IPS-15b (cell line): ENCODE measurements at regions not wholly inside any gene's neighbourhood (a gene's known extent, or its start where the extent isn't known, plus 50 kb on each side); places are given as distances from the start of the nearest gene placed in this dataset.
"Not testable (repeated sequence)": the region's sequence is repeated elsewhere in the genome, so short reads cannot be mapped to it uniquely, and the experiment has no call there.

Source experiments
- H3K27me3 ChIP-seq: one replicate; pipeline ENCODE4 v1.6.1; 2013; ENCODE audit warnings: low read length; ENCODE audit not compliant: control insufficient read depth, insufficient read depth
- H3K36me3 ChIP-seq: one replicate; pipeline ENCODE4 v1.6.1; 2013; ENCODE audit warnings: low read length; ENCODE audit not compliant: control insufficient read depth, insufficient read depth
- H3K4me1 ChIP-seq: one replicate; pipeline ENCODE4 v1.6.1; 2013; ENCODE audit warnings: mild to moderate bottlenecking, low read length; ENCODE audit not compliant: control insufficient read depth, insufficient read depth
- H3K4me3 ChIP-seq: one replicate; pipeline ENCODE4 v1.5.1; 2013; ENCODE audit warnings: low read depth, low read length
- H3K9ac ChIP-seq: one replicate; pipeline ENCODE4 v1.6.1; 2013; ENCODE audit warnings: low read depth, mild to moderate bottlenecking, low read length
- H3K9me3 ChIP-seq: one replicate; pipeline ENCODE4 v1.6.1; 2013; ENCODE audit warnings: mild to moderate bottlenecking, low read length; ENCODE audit not compliant: control insufficient read depth, insufficient read depth

GRCh38 chr3:110311541-110311940, 760.1 kb upstream of the NECTIN3 start:
- no peaks in the 10 kb centered on the region for H3K4me1 ChIP-seq
- H3K27me3 ChIP-seq, result no peaks in the 10 kb centered on the region
- H3K9ac ChIP-seq, result no peak overlapping the region
- H3K36me3 ChIP-seq, result no peaks in the 10 kb centered on the region
- H3K4me3 ChIP-seq, result no peak overlapping the region
- no peaks in the 10 kb centered on the region for H3K9me3 ChIP-seq

DNA sequence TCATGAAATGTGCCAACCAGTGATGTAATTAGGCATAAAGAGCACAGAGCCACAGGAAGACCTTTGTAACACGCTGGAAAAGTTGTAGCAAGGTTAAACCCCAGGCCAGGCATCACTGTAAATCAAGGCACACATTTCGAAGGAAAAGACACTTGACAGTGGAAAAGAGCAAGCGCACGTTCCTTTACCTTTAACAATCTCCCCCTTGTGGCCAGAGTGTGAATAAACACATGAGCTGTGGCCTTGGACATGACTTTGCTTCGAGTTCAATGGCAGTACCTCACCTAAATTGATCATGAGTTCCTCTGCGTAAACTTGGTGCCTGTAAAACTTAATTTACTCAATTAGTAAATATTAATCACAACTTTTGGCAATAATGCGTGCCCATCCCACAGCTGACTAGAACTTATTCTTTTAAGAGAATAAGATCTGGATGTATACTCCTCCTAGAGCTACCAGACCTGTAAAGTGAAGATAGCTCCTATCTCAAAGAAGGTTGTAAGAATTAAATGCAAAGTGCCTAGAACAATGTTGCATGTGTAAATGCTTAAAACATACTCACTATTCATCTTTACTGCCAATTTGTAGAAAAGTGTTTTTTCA, 757.0 kb upstream of the NECTIN3 start:
- Histone ChIP-seq H3K27me3 (no peaks in the 10 kb centered on the region), H3K36me3 (no peaks in the 10 kb centered on the region), H3K9me3 (no peaks in the 10 kb centered on the region), H3K4me3 (no peak overlapping the region), H3K4me1 (no peaks in the 10 kb centered on the region), H3K9ac (no peak overlapping the region)

GRCh38 chr3:110318108-110318507, 753.5 kb upstream of the NECTIN3 start:
- no peaks in the 10 kb centered on the region for H3K36me3 ChIP-seq
- no peaks in the 10 kb centered on the region for H3K27me3 ChIP-seq
- H3K4me3 ChIP-seq, result no peak overlapping the region
- no peak overlapping the region for H3K9ac ChIP-seq
- H3K4me1 ChIP-seq, result no peaks in the 10 kb centered on the region
- H3K9me3 ChIP-seq, result no peaks in the 10 kb centered on the region

DNA sequence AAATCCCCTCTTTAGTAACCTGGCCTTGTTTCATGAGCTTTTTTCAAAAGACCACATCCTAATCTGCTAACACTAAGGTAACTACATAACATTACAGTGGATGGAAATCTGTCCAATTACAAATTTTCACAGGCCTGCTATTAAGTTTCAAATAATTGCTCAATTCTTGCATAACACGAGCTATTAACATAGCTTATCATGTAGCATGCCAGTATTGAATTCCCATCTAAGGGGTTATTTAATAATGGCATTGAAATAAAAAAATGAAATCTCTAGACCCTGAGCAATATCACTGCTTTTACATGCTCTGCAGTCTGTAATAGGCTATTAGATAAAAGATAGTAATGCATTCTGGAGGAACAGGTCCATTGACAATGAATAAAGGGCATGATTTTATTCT, 748.3 kb upstream of the NECTIN3 start:
- Histone ChIP-seq H3K4me3 (no peak overlapping the region), H3K9ac (no peak overlapping the region), H3K27me3 (no peaks in the 10 kb centered on the region), H3K4me1 (no peaks in the 10 kb centered on the region), H3K36me3 (no peaks in the 10 kb centered on the region), H3K9me3 (no peaks in the 10 kb centered on the region)

- Histone ChIP-seq H3K4me3 (no peak overlapping the region), H3K9ac (no peak overlapping the region), H3K4me1 (no peaks in the 10 kb centered on the region), H3K27me3 (no peaks in the 10 kb centered on the region), H3K9me3 (no peaks in the 10 kb centered on the region), H3K36me3 (no peaks in the 10 kb centered on the region)
These were observed 747.4 kb upstream of the NECTIN3 start for GRCh38 chr3:110324171-110324705.

- Histone ChIP-seq H3K9ac (no peak overlapping the region), H3K9me3 (peaks cover 3% of the 10 kb centered on the region), H3K4me3 (no peak overlapping the region), H3K27me3 (no peaks in the 10 kb centered on the region), H3K4me1 (no peaks in the 10 kb centered on the region), H3K36me3 (no peaks in the 10 kb centered on the region)
These were observed 743.7 kb upstream of the NECTIN3 start for GRCh38 chr3:110327870-110328269.

GRCh38 chr3:110331562-110331961, 740.1 kb upstream of the NECTIN3 start:
- H3K9me3 ChIP-seq, H3K27me3 ChIP-seq, H3K4me3 ChIP-seq, H3K36me3 ChIP-seq, H3K4me1 ChIP-seq, H3K9ac ChIP-seq: not testable (repeated sequence)

DNA sequence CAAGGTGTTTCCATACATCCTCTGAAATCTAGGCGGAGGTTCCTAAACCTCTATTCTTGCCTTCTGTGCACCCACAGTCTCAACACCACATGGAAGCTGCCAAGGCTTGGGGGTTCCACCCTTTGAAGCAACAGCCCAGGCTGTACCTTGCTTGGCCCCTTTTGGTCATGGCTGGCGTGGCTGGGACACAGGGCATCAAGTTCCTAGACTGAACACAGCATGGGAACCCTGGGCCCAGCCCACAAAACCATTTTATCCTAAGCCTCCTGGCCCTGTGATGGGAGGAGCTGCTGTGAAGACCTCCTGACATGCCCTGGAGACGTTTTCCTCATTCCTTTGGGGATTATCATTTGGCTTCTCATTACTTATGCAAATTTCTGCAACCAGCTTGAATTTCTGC, 739.0 kb upstream of the NECTIN3 start:
- Histone ChIP-seq H3K9ac (no peak overlapping the region), H3K9me3 (peaks cover 3% of the 10 kb centered on the region), H3K4me1 (no peaks in the 10 kb centered on the region), H3K4me3 (no peak overlapping the region), H3K36me3 (no peaks in the 10 kb centered on the region), H3K27me3 (no peaks in the 10 kb centered on the region)

DNA sequence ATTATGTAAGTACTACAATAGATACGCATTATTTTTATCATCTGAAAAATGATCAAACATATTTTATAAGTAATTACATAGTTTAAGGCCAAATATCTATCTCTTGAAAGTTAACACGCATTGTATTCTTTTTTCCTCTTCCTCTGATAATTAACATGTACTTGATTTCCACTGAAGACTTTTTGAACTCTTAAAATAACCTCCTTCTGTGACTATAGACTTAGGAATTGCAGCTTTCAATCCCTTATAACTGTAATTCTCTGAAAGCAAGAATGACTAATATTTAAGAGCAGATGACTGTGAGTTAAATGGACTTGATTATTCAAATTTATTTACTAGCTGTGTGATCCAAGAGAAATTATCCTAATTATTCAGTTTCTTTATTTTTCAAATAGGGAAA, 730.6 kb upstream of the NECTIN3 start:
- Histone ChIP-seq H3K9ac (no peak overlapping the region), H3K4me3 (no peak overlapping the region)

DNA sequence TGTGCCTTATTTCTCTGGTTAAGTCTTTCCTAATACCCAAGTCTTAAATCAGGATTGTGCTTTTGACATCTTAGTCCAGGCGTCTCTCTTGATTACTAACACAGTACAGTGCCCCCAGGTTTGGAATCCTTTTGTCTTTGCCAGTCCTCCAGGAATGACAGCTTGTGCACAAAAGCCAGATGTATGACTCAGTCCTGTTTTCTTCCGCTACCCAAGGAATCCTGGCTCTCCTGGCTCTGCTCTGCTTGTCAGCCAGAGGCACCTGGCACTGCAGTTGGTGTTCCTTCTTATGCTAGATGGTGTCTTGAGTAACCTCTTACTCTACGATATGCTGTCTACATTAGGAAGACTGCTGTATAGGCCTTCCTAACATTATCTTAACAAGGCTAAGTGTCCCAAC, 728.2 kb upstream of the NECTIN3 start:
- H3K9ac ChIP-seq, result no peak overlapping the region
- no peaks in the 10 kb centered on the region for H3K36me3 ChIP-seq
- no peaks in the 10 kb centered on the region for H3K9me3 ChIP-seq
- no peaks in the 10 kb centered on the region for H3K4me1 ChIP-seq
- no peaks in the 10 kb centered on the region for H3K27me3 ChIP-seq
- H3K4me3 ChIP-seq, result no peak overlapping the region

More for the DNA sequence above, 730.6 kb upstream of the NECTIN3 start:
- H3K9me3 ChIP-seq, result no peaks in the 10 kb centered on the region
- no peaks in the 10 kb centered on the region for H3K27me3 ChIP-seq
- no peaks in the 10 kb centered on the region for H3K4me1 ChIP-seq
- no peaks in the 10 kb centered on the region for H3K36me3 ChIP-seq

DNA sequence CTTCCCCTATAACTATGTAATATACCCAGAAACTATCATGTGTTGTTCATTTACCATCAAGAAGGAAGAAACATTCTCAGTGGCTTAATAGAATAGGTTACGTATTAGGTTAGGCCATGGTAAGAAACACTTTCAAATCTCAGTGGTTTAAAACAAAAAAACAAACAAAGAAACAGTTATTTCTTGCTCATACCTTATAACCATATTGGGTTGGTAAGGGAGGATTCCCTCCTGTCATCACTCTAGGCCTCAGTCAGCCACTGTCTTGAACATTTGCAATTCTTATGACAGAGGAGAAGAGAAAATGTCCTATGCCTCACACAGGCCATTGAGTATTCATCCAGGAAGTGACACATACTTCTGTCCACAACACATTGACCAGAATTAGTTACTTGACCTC, 727.7 kb upstream of the NECTIN3 start:
- H3K36me3 ChIP-seq, result no peaks in the 10 kb centered on the region
- H3K27me3 ChIP-seq, result no peaks in the 10 kb centered on the region
- no peaks in the 10 kb centered on the region for H3K9me3 ChIP-seq
- no peak overlapping the region for H3K9ac ChIP-seq
- no peak overlapping the region for H3K4me3 ChIP-seq
- H3K4me1 ChIP-seq, result no peaks in the 10 kb centered on the region

GRCh38 chr3:110344487-110344886, 727.1 kb upstream of the NECTIN3 start:
- no peaks in the 10 kb centered on the region for H3K36me3 ChIP-seq
- no peaks in the 10 kb centered on the region for H3K27me3 ChIP-seq
- H3K4me3 ChIP-seq, result no peak overlapping the region
- no peak overlapping the region for H3K9ac ChIP-seq
- H3K9me3 ChIP-seq, result no peaks in the 10 kb centered on the region
- H3K4me1 ChIP-seq, result no peaks in the 10 kb centered on the region
